GM21447 (cell line): ENCODE measurements at regions not wholly inside any gene's neighbourhood (a gene's known extent, or its start where the extent isn't known, plus 50 kb on each side); places are given as distances from the start of the nearest gene placed in this dataset.

ENCODE experiments used
- ATAC-seq: cut with Tn5 transposase; IDR thresholded peaks from one replicate; pipeline ENCODE4 v1.9.1; 2021; ENCODE audit not compliant: unreplicated experiment

- ATAC-seq = no peak
Measured at GRCh38 chr14:25103820-25104219, 53.9 kb upstream of the STXBP6 start.

DNA sequence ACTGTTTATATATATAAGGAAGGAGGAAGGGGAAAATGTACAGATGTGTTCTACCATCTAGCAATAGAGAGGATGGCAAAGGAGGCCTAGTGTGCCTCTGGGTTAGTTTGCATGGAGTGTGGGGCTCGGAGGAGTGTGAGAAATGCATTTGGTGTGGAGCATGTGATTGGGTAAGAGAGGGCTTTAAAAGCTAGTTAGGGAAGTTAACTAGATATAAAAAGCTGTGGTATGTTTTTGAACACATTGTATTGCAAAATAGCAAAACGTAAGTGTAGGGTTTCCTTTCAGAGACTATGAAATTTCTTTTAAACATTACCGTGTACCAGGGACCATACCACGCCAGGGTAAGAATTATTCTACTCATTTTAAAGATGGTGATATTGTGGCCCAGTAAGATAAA, 53.3 kb upstream of the STXBP6 start:
- ATAC-seq = no peak

DNA sequence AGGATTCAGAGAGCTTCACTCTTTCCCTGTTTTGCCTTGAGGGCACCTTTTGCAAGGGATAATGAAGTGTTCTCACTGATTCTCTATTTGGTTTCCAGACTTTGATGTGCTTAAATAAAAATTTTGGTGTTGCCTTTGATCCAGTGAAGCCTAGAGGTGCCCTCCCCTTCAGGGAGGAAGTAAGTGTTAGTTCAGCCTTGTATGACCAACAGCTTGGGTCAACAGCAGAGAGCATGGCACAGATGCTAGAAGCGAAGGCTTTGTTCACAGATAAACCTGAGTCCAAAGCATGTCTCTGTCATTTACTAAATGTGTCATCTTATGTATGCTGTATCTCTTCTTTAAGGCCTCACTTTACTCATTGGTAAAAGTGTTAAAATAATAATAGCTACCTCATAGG, 52.8 kb upstream of the STXBP6 start:
- ATAC-seq = no peak

DNA sequence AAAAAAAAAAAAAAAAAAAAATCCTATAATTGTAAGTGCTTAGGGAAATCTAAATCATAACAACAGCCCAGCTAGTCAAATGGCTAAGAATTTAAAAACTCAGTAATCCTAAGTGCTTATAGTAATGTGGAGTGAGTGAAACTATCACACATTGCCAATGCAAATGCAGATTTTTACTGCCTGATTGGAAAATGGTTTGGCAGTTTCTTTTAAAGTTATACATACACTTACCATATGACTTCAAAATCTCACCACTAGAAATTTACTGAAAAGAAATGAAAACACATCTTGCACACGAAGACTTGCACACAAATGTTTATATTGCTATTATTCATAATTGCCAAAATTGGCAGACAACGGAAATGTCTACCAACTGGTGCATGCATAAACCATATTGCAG, 51.3 kb upstream of the STXBP6 start:
- no peak for ATAC-seq
